K562 (cell line): ENCODE measurements at regions not wholly inside any gene's neighbourhood (a gene's known extent, or its start where the extent isn't known, plus 50 kb on each side); places are given as distances from the start of the nearest gene placed in this dataset.
A peak's percentile ranks its signal among the peaks of the same experiment; 100 is the strongest.

ENCODE experiments used
- ATAC-seq: fragments of 200-7000 bp; cut with Tn5 transposase; 3 replicates; pipeline ENCODE4 v1.9.1; 2020; ENCODE audit warnings: moderate library complexity
- BruUV-seq: library from RNA; stranded (reverse); fragments of 400-500 nt; replicated peaks from 2 replicates; lab custom pipeline; 2021; lab: Mats Ljungman, UMichigan
- CTCF ChIA-PET: fragments of 300-600 bp; formaldehyde crosslinking; extraction: SDS; loops from one replicate; lab custom pipeline; 2021; ENCODE audit warnings: low intra/inter-chr PET ratio; lab: Yijun Ruan, JAX
- POLR2A ChIA-PET: fragments of 300-600, 350-650 bp; sonication (Branson Sonifier 250); formaldehyde crosslinking; extraction: SDS; loops from one replicate; lab custom pipeline; 2021; ENCODE audit warnings: antibody characterized with exemption, inconsistent platforms; lab: Yijun Ruan, JAX
- DNase-seq, 4 experiments: peaks; one replicate each; pipeline versions ENCODE4 v3.0.0 to v3.0.0-alpha.2; 2011 to 2018; ENCODE audit warnings: low spot score in 3 of 4, mixed read lengths in 3 of 4; ENCODE audit errors: extremely low read depth in 1 of 4
- FAIRE-seq: peaks from 2 replicates; lab custom pipeline; 2011; peaks lifted over from hg19 to GRCh38; lab: Jason Lieb, UNC
- H2AFZ ChIP-seq: 2 replicates; pipeline ENCODE4 v1.6.0; 2011; ENCODE audit warnings: low read depth, low read length, control low read depth, inconsistent platforms
- H3K27ac ChIP-seq: fragments of 200-600 bp; 3 replicates; pipeline ENCODE4 v1.8.0; 2011; ENCODE audit warnings: low read depth, mild to moderate bottlenecking, control low read depth, inconsistent platforms, low read length, moderate library complexity, mixed read lengths; ENCODE audit errors: extremely low read depth
- H3K27me3 ChIP-seq, 2 experiments: fragments of 300-600 bp in 1 of 2; 2 replicates in 1 of 2; 3 replicates in 1 of 2; pipeline versions ENCODE4 v1.6.0 to v1.8.0; 2011; ENCODE audit warnings: inconsistent platforms in 2 of 2, low read length in 2 of 2, mild to moderate bottlenecking in 1 of 2, mixed read lengths in 1 of 2, moderate library complexity in 1 of 2; ENCODE audit not compliant: control insufficient read depth in 2 of 2, insufficient read depth in 2 of 2
- H3K36me3 ChIP-seq: fragments of 300-600 bp; 3 replicates; pipeline ENCODE4 v1.8.0; 2011; ENCODE audit warnings: mild to moderate bottlenecking, low read length, inconsistent platforms; ENCODE audit not compliant: control insufficient read depth, insufficient read depth
- H3K4me1 ChIP-seq, 2 experiments: fragments of 200-600 bp in 1 of 2; replicated peaks in 1 of 2; 2 replicates in 1 of 2; 3 replicates in 1 of 2; pipeline versions ENCODE4 v1.5.1 to v1.8.0; 2011; ENCODE audit warnings: inconsistent platforms in 2 of 2, low read length in 2 of 2, mild to moderate bottlenecking in 1 of 2, mixed read lengths in 1 of 2, moderate library complexity in 1 of 2; ENCODE audit not compliant: control insufficient read depth in 2 of 2, insufficient read depth in 2 of 2
- H3K4me2 ChIP-seq: 2 replicates; pipeline ENCODE4 v1.6.1; 2011; ENCODE audit warnings: low read length, control low read depth, inconsistent platforms, mixed read lengths; ENCODE audit not compliant: insufficient read depth
- H3K4me3 ChIP-seq: fragments of 200-600 bp; sonication (generic), shearing (Covaris generic); 2 replicates; pipeline ENCODE4 v1.5.1; 2016; ENCODE audit warnings: control low read depth, inconsistent platforms
- H3K79me2 ChIP-seq: fragments of 200-600 bp; 3 replicates; pipeline ENCODE4 v1.8.0; 2011; ENCODE audit warnings: low read length, inconsistent platforms; ENCODE audit not compliant: control insufficient read depth, insufficient read depth
- H3K9ac ChIP-seq, 2 experiments: 2 replicates each; pipeline versions ENCODE4 v1.6.0 to v1.6.1; 2011; ENCODE audit warnings: low read depth in 2 of 2, low read length in 2 of 2, control low read depth in 1 of 2, inconsistent platforms in 1 of 2, mild to moderate bottlenecking in 1 of 2, mixed read lengths in 1 of 2; ENCODE audit not compliant: insufficient read depth in 1 of 2
- H3K9me1 ChIP-seq: one replicate; pipeline ENCODE4 v1.6.0; 2011; ENCODE audit warnings: inconsistent platforms, mild to moderate bottlenecking, low read length, moderate library complexity; ENCODE audit not compliant: control insufficient read depth, insufficient read depth
- H3K9me3 ChIP-seq: replicated peaks from 2 replicates; pipeline ENCODE4 v1.5.1; 2011; ENCODE audit warnings: low read depth, low read length, inconsistent platforms; ENCODE audit not compliant: control insufficient read depth, insufficient read depth
- H4K20me1 ChIP-seq: replicated peaks from 2 replicates; pipeline ENCODE4 v1.6.1; 2011; ENCODE audit warnings: low read length, inconsistent platforms, mixed read lengths; ENCODE audit not compliant: control insufficient read depth, insufficient read depth
- ATF1 ChIP-seq, 2 experiments: fragments of 450-650 bp in 1 of 2; IDR thresholded peaks; 2 replicates each; pipeline ENCODE4 v1.6.1; 2016; ENCODE audit warnings: missing compliant biosample characterization in 1 of 2, missing genetic modification characterization in 1 of 2
- DIDO1 ChIP-seq: fragments of 450-650 bp; IDR thresholded peaks from 2 replicates; pipeline ENCODE4 v1.6.1; 2016; ENCODE audit warnings: low read depth, missing biosample characterization, missing genetic modification characterization
- FUS ChIP-seq: fragments of 200-400 bp; formaldehyde crosslinking; optimal IDR thresholded peaks from 2 replicates; pipeline ENCODE3; 2017; ENCODE audit warnings: low read depth, low read length
- HNRNPL ChIP-seq: fragments of 200-400 bp; formaldehyde crosslinking; IDR thresholded peaks from 2 replicates; pipeline ENCODE4 v1.6.1; 2017; ENCODE audit warnings: low read depth, mild to moderate bottlenecking, low read length
- MAFF ChIP-seq: IDR thresholded peaks from 2 replicates; pipeline ENCODE4 v1.6.1; 2012; ENCODE audit warnings: low read length, improper control_type of control experiment
- MCM3 ChIP-seq: fragments of 450-650 bp; IDR thresholded peaks from 2 replicates; pipeline ENCODE4 v1.6.1; 2016
- POLR2AphosphoS5 ChIP-seq: IDR thresholded peaks from 2 replicates; pipeline ENCODE4 v1.6.1; 2011; ENCODE audit warnings: mild to moderate bottlenecking, low read depth, low read length, moderate library complexity; ENCODE audit not compliant: control insufficient read depth, insufficient read depth
- PTBP1 ChIP-seq: fragments of 200-400 bp; formaldehyde crosslinking; IDR thresholded peaks from 2 replicates; pipeline ENCODE4 v1.6.1; 2017; ENCODE audit warnings: low read depth, low read length
- PURB ChIP-seq: sonication (generic); formaldehyde crosslinking; IDR thresholded peaks from 2 replicates; pipeline ENCODE4 v1.9.0; 2021; ENCODE audit warnings: low read depth, mild to moderate bottlenecking, missing genetic modification reagents
- SRSF7 ChIP-seq: fragments of 200-400 bp; formaldehyde crosslinking; optimal IDR thresholded peaks from 2 replicates; pipeline ENCODE3; 2017; ENCODE audit warnings: mild to moderate bottlenecking, low read depth, low read length
- TSHZ1 ChIP-seq: fragments of 250-450 bp; sonication (Bioruptor Pico); IDR thresholded peaks from 2 replicates; pipeline ENCODE4 v1.4.0; 2020; ENCODE audit warnings: mild to moderate bottlenecking, moderate library complexity
- ZNF121 ChIP-seq: sonication (generic); formaldehyde crosslinking; conservative IDR thresholded peaks from 2 replicates; pipeline ENCODE4 v1.8.0; 2022; ENCODE audit warnings: missing genetic modification reagents
- ZNF347 ChIP-seq: fragments of 450-650 bp; formaldehyde crosslinking; IDR thresholded peaks from 2 replicates; pipeline ENCODE4 v1.4.0; 2020; ENCODE audit warnings: low read depth, mild to moderate bottlenecking, moderate library complexity
- ZNF398 ChIP-seq: fragments of 250-450 bp; sonication (Bioruptor Pico); IDR thresholded peaks from 2 replicates; pipeline ENCODE4 v1.8.0; 2021; ENCODE audit warnings: moderate library complexity, mild to moderate bottlenecking, inconsistent platforms
- WGBS: fragments of 100-300 bp; shearing (Covaris generic); methylation state at CpG from one replicate; pipeline ENCODE4 v1.1.6; 2016; ENCODE audit warnings: low coverage, mixed read lengths; ENCODE audit not compliant: insufficient coverage; ENCODE audit errors: missing lambda C conversion rate; 5-methylcytosine and 5-hydroxymethylcytosine counted together
- in situ Hi-C: fragments of 300-500 bp; cut with MboI; formaldehyde crosslinking; loops from 4 replicates; pipeline ENCODE4 v1.15.0; 2018; ENCODE audit warnings: inconsistent platforms, mixed read lengths
- intact Hi-C: fragments of 100-400 bp; cut with micrococcal nuclease; formaldehyde crosslinking; loops from 2 replicates; pipeline ENCODE4 v1.14.2; 2022

GRCh38 chr3:194064380-194065332 lies 71.3 kb upstream of the HES1 start:
- H3K4me2 ChIP-seq = no peak overlapping the region
- BruUV-seq = no TSS peak
- no peaks in the 10 kb centered on the region for H3K9me3 ChIP-seq
- no peaks in the 10 kb centered on the region for H3K9me1 ChIP-seq
- no peak overlapping the region for H3K9ac ChIP-seq
- POLR2A ChIA-PET = interaction anchor here (0.6 kb wide), 1 partner anchor 77 kb away, joined by 3 read pairs; no protein-coding TSS in a partner anchor
- no peaks in the 10 kb centered on the region for H3K79me2 ChIP-seq
- H3K27me3 ChIP-seq = no peaks in the 10 kb centered on the region
- H3K27ac ChIP-seq = no peak overlapping the region
- 41% methylated on average over 8 of the region's 8 CpGs for WGBS
- peak overlapping the region; percentile 12; the same call in 1 of the 2 replicates for H2AFZ ChIP-seq
- no peaks in the 10 kb centered on the region for H3K36me3 ChIP-seq
- CTCF ChIA-PET = no interaction called here
- TF ChIP-seq POLR2AphosphoS5 (no peak), ZNF121 (CRISPR knock-in tag) (no peak), SRSF7 (no peak), FUS (no peak), MAFF (no peak), ZNF398 (CRISPR knock-in tag) (no peak), DIDO1 (tag) (no peak), ATF1 (CRISPR knock-in tag; IDR thresholded peaks at IDR 0.05) (no peak), ATF1 (tag; IDR thresholded peaks at IDR 0.05) (no peak), MCM3 (no peak), ZNF347 (CRISPR knock-in tag) (no peak), HNRNPL (no peak), TSHZ1 (no peak), PURB (CRISPR knock-in tag) (no peak), PTBP1 (no peak)
- intact Hi-C loops = no loop called here
- DNase-seq (no peak), ATAC-seq (no peak; the same call in 2 of the 3 replicates), FAIRE-seq (no peak)
- peaks cover 0 to 5% of the 10 kb centered on the region in 2 experiments; a peak in 2 of 5 replicates for H3K4me1 ChIP-seq
- no peaks in the 10 kb centered on the region for H4K20me1 ChIP-seq
- in situ Hi-C loops = no loop called here
- H3K4me3 ChIP-seq = no peak overlapping the region
